Erythroblast (primary cell): ENCODE measurements at regions not wholly inside any gene's neighbourhood (a gene's known extent, or its start where the extent isn't known, plus 50 kb on each side); places are given as distances from the start of the nearest gene placed in this dataset.

Experiments used
- GATA1 ChIP-seq: IDR thresholded peaks from 2 replicates; pipeline ENCODE4 v1.6.1; 2011; ENCODE audit warnings: low read depth, mild to moderate bottlenecking, control low read depth, low read length, moderate library complexity
- POLR2A ChIP-seq: IDR thresholded peaks from 2 replicates; pipeline ENCODE4 v1.6.1; 2011; ENCODE audit warnings: mild to moderate bottlenecking, low read length

DNA sequence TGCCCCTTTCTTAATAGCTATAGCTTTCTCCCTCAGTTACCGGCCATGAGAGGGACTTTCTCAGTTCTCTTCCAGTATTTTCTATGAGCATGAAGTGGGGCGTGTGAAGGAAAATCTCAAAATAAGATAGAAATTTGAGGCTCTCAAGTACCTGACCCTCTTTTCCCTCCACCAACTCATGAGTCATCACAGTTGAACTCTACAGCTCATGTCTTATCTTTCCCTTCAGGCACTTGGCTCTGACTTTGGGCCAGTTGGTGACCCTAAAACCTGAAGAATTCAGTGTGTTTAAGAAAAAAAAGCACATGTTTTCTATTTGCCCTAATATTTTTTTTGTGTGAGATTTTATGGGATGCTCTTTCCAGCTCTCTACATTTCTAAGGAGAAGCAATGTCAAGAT, 896.7 kb upstream of the ZEB2 start:
- TF ChIP-seq POLR2A: no peak
- no peak for TF ChIP-seq GATA1
